OCI-LY1 (cell line): ENCODE measurements at regions not wholly inside any gene's neighbourhood (a gene's known extent, or its start where the extent isn't known, plus 50 kb on each side); places are given as distances from the start of the nearest gene placed in this dataset.

Source experiments
- CTCF ChIP-seq: fragments of 200-600 bp; sonication (generic), shearing (Covaris generic); IDR thresholded peaks from 2 replicates; pipeline ENCODE4 v1.5.1; 2017; ENCODE audit warnings: mild to moderate bottlenecking, antibody characterized with exemption, low read length, moderate library complexity, mixed read lengths
- EZH2 ChIP-seq: fragments of 200-600 bp; sonication (generic), shearing (Covaris generic); IDR thresholded peaks from 2 replicates; pipeline ENCODE4 v1.8.0; 2017; ENCODE audit warnings: borderline replicate concordance, mixed run types, mild to moderate bottlenecking, antibody characterized with exemption, low read length, moderate library complexity, mixed read lengths

GRCh38 chr5:4254736-4255135 lies 659.1 kb downstream of the IRX1 start:
- TF ChIP-seq CTCF: no peak
- no peak for TF ChIP-seq EZH2
